BE2C (cell line): ENCODE measurements at regions not wholly inside any gene's neighbourhood (a gene's known extent, or its start where the extent isn't known, plus 50 kb on each side); places are given as distances from the start of the nearest gene placed in this dataset.

Source experiments
- DNase-seq: peaks from one replicate; pipeline ENCODE4 v3.0.0-alpha.2; 2020
- H3K27me3 ChIP-seq: fragments of 250-450 bp; sonication (Bioruptor Pico); 2 replicates; pipeline ENCODE4 v1.5.1; 2020; ENCODE audit warnings: mild to moderate bottlenecking
- H3K36me3 ChIP-seq: fragments of 250-450 bp; sonication (Bioruptor Pico); 2 replicates; pipeline ENCODE4 v1.5.1; 2020; ENCODE audit warnings: mild to moderate bottlenecking
- H3K4me1 ChIP-seq: fragments of 250-450 bp; sonication (Bioruptor Pico); 2 replicates; pipeline ENCODE4 v1.5.1; 2020
- H3K4me3 ChIP-seq: 2 replicates; pipeline ENCODE4 v1.5.1; 2011; ENCODE audit warnings: low read depth, low read length
- H3K9me3 ChIP-seq: fragments of 250-450 bp; sonication (Bioruptor Pico); 2 replicates; pipeline ENCODE4 v1.5.1; 2020
- CTCF ChIP-seq: IDR thresholded peaks from 2 replicates; pipeline ENCODE4 v1.5.1; 2012; ENCODE audit warnings: mild to moderate bottlenecking, low read depth, low read length

- TF ChIP-seq CTCF: no peak
- no peak overlapping the region for H3K4me3 ChIP-seq
- no peak for DNase-seq
Measured at GRCh38 chr2:217160103-217160743, 300.4 kb upstream of the TNP1 start.

GRCh38 chr2:217158928-217159327, 299.1 kb upstream of the TNP1 start:
- H3K27me3 ChIP-seq: no peaks in the 10 kb centered on the region

More at GRCh38 chr2:217160103-217160743, 300.4 kb upstream of the TNP1 start:
- no peaks in the 10 kb centered on the region for H3K36me3 ChIP-seq
- no peaks in the 10 kb centered on the region for H3K9me3 ChIP-seq
- H3K27me3 ChIP-seq: no peaks in the 10 kb centered on the region
- H3K4me1 ChIP-seq: no peaks in the 10 kb centered on the region

GRCh38 chr2:217157581-217157980, 297.7 kb upstream of the TNP1 start:
- Histone ChIP-seq H3K27me3 (no peaks in the 10 kb centered on the region), H3K9me3 (no peaks in the 10 kb centered on the region), H3K4me1 (no peaks in the 10 kb centered on the region), H3K4me3 (no peak overlapping the region), H3K36me3 (no peaks in the 10 kb centered on the region)
- TF ChIP-seq CTCF: no peak
- DNase-seq: no peak

More at GRCh38 chr2:217158928-217159327, 299.1 kb upstream of the TNP1 start:
- no peak for DNase-seq
- H3K4me1 ChIP-seq: no peaks in the 10 kb centered on the region
- no peak overlapping the region for H3K4me3 ChIP-seq
- no peak for TF ChIP-seq CTCF
- no peaks in the 10 kb centered on the region for H3K36me3 ChIP-seq
- H3K9me3 ChIP-seq: no peaks in the 10 kb centered on the region

GRCh38 chr2:217156801-217157200, 296.9 kb upstream of the TNP1 start:
- Histone ChIP-seq H3K36me3 (no peaks in the 10 kb centered on the region), H3K4me1 (peaks cover 2% of the 10 kb centered on the region), H3K9me3 (no peaks in the 10 kb centered on the region), H3K27me3 (no peaks in the 10 kb centered on the region), H3K4me3 (no peak overlapping the region)
- no peak for DNase-seq
- no peak for TF ChIP-seq CTCF

GRCh38 chr2:217154923-217155322, 295.1 kb upstream of the TNP1 start:
- H3K4me1 ChIP-seq: peaks cover 3% of the 10 kb centered on the region
- TF ChIP-seq CTCF: no peak

GRCh38 chr2:217153510-217153909, 293.6 kb upstream of the TNP1 start:
- no peaks in the 10 kb centered on the region for H3K36me3 ChIP-seq
- no peak for TF ChIP-seq CTCF
- no peak overlapping the region for H3K4me3 ChIP-seq
- DNase-seq: no peak
- H3K9me3 ChIP-seq: no peaks in the 10 kb centered on the region
- no peaks in the 10 kb centered on the region for H3K27me3 ChIP-seq
- peaks cover 3% of the 10 kb centered on the region for H3K4me1 ChIP-seq

More at GRCh38 chr2:217154923-217155322, 295.1 kb upstream of the TNP1 start:
- DNase-seq: no peak
- no peak overlapping the region for H3K4me3 ChIP-seq
- no peaks in the 10 kb centered on the region for H3K9me3 ChIP-seq
- no peaks in the 10 kb centered on the region for H3K36me3 ChIP-seq
- no peaks in the 10 kb centered on the region for H3K27me3 ChIP-seq
